GM19238 (cell line): ENCODE measurements at regions not wholly inside any gene's neighbourhood (a gene's known extent, or its start where the extent isn't known, plus 50 kb on each side); places are given as distances from the start of the nearest gene placed in this dataset.
"Not testable (repeated sequence)": the region's sequence is repeated elsewhere in the genome, so short reads cannot be mapped to it uniquely, and the experiment has no call there.

ENCODE experiments used
- DNase-seq: peaks from one replicate; pipeline ENCODE4 v3.0.0; 2011; ENCODE audit warnings: low spot score; ENCODE audit not compliant: insufficient read length

DNA sequence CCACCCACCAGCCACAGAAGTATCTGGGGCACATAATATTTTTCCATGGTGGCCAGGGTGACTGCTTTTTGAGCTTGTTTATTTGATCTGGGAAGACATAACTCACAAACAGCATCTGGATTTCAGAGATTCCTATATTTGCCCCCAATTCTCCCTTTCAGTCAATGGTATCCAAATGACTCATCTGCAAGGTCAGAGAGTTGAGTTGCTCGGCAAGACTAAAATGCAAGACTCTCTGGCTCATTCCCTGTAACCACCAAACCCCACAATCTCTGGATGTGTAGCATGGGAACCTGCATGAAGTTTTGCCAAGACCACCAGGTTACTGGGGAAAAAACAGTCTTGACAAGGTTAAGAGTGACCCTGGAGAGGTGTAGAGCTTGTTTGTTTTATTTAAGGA is 174.9 kb upstream of the FAR2 start:
- DNase-seq, result no peak

DNA sequence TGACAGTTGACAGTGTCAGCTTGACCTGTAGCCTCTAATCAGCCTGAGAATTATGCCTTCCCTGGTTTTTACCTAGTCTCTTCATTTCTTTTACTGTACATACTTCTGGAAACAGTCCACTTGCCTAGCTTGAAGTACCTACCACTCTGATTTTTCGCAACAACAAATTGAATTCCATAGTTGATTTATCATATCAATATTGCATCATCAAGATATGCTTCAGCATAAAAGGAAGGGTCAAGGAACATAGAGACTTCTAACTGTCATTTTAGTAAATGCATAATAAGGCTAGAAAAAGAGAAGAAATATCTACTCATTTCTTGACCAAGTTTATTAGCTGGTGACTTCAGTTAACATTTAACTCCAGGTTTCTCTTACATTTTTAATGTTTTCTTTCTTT is 174.2 kb upstream of the FAR2 start:
- DNase-seq, result no peak

DNA sequence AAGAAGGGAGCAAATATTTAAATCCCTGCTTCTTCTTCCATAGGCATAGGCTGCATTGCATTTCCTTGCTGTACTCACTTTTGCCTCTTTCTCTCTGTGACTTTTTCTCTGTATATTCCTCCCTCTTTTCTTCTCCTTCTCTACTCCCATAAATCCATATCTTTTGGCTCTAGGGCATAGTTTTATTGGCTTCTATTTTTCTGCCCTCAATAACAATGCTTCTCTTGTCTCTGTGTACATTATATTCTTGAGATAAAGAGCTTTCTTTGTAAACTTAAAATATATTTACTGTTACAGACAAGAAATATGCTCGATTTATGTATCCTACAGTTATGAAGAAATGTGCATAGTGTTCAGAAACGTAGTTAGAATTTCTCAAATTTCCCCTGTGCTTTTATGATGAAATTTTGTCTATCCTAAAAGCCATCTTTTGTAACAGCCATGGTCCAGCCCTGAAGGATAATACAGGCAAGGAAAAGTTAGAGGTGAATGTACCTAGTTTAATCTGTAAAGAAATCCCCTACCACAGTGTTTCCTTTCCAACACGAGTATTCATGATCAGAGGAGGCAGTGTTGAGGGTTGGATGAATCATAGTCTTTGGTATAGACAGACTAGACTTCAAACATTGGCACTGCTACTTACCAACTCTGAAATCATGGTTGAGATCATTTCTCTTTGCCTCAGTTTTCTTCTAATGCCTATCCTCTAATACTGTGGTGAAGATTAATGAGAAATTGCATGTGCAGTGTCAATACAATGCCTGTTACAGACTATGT is 173.3 kb upstream of the FAR2 start:
- no peak for DNase-seq

DNA sequence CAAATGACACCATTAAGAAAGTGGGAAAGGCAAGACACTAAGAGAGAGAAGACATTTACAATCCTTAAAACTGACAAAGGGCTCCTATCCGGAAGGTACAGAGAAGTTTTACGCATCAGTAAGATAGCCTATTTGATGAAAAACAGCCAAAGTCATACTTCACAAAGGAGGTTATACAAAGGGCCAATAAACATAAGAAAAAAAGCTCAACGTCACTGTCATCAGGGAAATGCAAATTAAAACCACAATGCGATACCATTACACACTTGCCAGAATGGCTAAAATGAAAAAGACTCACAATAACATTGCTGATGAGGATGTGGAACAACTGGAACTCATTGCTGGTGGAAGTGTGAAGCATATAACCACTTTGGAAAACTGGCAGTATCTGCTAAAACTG is 168.6 kb upstream of the FAR2 start:
- no peak for DNase-seq

DNA sequence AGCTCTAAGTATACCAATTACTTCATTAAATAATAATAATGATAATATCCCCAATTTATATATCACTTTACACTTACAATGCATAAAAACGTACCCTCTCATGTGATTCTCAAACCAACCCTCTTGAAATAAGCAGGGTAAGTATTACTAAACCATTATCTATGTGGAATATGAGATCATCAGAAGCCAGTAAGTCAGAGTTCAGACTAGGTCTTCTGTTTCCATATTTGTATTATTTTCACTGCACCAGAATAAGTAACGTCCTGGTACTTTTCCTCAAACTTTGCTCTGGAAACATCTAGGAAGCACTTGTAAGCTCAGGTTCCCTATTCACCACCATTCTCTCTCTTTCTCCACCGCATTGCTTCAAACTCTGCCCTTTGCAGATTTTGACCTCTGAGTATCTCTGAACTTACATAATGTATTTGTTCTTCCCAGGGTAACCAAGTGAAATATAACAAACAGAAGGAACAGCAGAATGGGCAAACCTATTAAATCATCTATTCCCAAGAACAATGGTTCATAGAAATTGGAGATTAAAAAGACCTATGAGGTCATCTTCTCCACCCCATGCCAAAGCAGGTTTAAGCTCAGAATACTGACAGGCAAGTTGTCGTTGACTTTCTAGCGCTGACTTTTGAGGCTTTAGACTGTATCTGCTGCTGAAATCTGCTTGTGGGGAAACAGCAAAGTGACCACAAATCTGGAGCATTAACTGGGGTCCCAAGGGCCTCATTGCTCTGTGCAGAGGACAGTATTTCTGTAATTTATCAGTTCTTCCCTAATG is 161.3 kb upstream of the FAR2 start:
- no peak for DNase-seq

DNA sequence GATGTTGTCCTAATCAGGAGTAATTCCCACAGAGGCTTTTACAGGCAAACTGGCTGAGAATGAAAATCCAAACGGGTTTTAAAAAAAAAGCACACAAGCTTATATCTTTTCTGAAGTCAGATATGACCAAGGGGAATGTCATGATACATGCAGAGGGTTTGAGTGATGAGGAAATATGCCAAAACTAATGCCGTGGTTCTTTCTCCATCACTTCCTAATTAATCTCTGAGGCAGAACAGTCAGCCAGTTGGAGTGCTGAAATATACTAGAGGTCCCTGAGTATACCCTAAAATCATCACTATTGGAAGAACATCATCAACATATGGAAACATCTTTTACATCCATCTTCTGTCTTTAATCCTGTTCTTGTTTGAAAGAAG is 160.8 kb upstream of the FAR2 start:
- DNase-seq, result no peak

DNA sequence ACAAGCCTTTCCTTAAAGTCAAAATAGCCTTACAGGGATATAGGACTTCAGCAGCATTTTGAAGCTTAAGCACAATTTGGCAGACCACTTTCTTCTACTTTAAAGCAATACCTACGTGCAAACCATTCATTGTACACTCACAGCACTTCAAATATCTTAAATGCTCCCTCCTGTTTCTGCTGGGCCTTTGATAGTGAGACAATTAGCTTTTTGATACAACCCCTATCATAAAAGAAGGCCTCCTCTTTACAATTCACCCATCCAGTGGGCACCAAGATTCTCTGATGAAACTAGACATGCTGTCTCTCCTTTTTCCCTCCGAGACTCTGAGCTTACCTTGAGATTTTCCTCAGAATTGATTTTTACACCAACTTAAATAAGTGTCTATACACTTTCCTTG is 157.5 kb upstream of the FAR2 start:
- DNase-seq, result no peak

DNA sequence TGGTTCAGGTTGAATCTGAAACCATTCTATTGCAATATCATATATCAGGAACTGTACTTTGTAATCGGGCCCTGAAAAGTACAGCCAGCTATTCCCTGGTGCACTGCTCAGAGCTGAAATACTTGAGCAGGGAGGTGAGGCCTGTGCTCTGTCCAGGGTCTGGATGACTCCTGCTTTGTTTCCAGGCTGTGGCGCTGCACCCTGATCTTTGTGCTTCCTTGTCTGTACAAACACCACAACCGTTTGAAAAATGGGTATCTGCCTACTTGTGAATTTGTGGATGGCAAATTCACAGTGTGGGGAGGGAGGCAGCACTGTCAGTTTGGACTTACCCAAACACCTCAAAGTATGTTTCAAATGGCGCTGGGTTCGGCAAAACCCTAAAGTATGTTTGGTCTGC is 155.4 kb upstream of the FAR2 start:
- no peak for DNase-seq

DNA sequence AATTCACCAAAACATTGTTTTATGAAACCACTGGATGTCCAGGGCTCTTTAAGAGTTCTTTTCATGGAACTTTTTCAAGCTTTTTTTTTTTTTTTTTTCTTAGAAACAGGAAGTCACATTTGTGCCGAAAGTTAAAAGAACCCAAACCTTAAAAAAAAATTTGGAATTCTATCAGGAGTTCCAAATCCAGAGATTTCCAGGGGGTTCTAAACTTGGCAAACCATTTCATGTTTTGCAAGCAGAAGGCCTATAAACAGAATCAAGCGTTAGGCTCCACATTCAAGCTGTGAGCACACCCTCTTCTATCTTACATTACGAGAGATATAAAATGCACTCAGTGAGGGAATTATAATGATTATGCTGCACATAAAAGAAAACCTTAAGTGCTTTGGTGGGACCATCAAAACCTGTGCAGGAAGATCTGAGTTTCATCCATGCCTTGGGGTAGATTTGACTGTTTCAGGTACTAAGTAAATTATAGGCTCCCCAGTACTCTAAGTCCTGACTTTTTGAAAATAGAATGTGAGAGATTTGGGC is 154.8 kb upstream of the FAR2 start:
- no peak for DNase-seq

DNA sequence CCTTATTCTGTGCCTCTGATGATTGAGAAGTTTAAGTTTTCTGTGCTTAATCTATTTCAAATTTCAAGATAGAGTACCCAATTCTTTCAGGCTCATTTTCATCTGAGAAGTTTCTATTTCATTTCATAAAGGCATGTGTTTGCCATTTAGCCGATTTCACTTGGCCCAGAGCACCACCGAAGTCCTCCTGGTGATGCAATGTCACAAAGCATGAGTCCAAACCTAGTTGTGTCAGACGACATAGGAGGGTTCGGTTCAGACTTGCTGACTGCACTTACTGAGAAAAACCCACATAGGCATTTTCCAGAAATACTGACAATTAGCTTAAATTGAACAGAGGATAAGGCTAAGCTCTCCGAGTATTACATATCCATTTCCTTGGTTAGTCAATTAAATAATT is 152.4 kb upstream of the FAR2 start:
- no peak for DNase-seq

DNA sequence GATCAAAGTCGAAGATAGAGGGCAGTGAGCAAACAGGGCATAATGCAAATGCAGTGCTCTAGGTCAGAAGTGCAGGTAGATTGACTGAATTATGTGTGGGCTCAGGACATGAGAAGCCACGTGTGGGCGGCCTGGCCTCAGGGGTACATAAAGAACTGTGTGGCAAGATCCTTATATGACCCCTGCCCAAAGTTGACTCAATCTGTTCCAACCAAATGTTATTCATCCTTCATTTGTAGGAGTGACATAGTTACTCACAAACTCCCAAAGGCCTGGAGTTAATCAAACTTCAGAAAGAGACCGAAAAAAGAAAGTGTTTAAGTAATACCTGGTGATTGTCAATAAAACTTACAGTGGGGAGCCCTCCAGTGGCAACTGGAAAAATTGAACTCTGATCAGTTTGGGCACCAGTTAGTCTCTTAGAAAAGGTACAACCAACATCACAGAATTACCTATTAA is 150.4 kb upstream of the FAR2 start:
- no peak for DNase-seq

DNA sequence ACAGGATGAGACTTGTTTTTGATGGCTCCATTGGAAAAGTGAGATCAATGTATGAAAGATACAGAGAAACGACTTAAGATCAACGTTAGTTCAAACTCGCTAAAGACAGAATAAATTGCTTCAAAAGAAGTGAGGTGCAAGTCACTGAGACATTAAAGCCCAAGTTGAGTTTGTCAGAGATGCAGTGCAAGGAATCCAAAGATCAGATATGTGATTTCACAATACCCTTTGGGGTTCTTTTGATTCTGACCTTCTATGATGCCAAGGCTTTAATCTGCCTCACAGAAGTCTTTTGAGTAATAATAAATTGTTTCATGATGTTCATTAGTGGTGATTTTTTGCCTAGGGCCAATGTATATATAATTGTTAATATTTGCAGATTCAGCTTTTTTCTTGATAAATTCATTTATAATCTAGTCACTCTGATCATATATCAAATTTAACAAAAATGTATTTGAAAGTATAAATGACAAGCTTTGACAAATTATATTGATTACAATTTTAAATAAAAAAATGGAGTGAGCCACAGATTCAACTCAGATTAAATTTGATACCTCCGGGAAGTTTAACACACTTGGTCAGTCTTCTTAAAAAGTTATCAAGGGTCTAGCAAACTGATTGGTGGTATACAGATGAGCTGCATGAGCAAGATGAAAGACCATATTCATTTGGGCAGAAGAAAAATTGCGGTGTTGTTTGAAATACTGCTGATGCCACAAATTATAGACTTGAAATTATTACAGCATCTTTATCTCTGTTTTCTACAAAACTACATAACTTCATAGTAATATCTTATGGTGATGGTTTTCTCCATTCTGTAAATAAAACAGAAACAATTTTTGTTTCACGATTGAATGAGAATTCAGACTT is 144.8 kb upstream of the FAR2 start:
- no peak for DNase-seq

DNA sequence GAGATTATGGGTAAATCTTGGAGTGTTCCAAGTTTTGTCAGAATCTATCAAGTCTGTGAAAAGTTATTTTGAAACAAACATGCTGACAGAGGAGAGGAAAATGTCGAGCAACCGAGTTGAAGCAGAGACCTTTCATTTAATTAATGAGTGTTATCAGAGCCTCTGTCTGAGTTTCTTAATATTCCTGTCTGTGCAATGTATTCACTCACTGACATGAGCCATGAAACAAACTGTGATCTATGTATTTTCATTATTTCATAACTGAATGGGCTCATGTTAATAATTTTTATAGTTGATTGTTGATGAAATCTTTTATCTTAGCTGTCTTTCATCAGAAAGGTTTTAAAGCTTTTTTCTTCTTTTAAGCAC is 144.2 kb upstream of the FAR2 start:
- no peak for DNase-seq

DNA sequence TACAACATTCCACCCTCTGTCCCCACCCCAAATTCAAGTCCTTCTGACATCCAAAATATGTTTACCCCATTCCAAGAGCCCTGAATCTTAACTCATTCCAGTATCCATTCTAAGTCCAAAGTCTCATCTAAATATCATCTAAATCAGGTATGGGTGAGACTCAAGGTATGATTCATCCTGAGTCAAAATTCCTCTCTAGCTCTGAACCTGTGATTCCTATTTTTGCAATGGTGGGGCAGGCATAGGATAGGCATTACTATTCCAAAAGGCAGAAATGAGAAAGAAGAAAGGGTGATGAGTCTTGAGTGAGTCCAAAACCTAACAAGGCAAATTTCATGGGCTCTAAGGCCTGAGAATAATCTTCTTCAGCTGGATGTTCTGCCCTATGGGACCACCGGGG is 140.3 kb upstream of the FAR2 start:
- no peak for DNase-seq

DNA sequence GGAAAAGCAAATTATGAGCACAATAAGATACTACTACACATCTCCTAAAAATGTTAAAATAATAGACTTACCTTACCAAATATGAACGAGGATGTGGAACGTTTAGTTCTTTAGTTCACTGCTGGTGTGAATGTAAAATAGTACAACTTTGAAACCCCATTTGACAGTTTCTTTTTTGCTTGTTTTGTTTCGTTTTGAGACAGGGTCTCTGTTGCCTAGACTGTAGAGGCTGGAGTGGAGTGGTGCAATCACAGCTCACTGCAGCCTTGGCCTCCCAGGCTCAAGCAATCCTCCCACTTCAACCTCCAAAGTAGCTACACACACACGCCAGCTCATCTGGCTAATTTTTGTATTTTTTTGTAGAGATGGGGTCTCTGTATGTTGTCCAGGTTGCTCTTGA is 136.4 kb upstream of the FAR2 start:
- no peak for DNase-seq

DNA sequence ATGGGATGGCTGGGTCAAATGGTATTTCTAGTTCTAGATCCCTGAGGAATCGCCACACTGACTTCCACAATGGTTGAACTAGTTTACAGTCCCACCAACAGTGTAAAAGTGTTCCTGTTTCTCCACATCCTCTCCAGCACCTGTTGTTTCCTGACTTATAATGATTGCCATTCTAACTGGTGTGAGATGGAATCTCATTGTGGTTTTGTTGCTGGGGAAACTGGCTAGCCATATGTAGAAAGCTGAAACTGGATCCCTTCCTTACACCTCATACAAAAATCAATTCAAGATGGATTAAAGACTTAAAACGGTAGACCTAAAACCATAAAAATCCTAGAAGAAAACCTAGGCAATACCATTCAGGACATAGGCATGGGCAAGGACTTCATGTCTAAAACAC is 131.5 kb upstream of the FAR2 start:
- not testable (repeated sequence) for DNase-seq

DNA sequence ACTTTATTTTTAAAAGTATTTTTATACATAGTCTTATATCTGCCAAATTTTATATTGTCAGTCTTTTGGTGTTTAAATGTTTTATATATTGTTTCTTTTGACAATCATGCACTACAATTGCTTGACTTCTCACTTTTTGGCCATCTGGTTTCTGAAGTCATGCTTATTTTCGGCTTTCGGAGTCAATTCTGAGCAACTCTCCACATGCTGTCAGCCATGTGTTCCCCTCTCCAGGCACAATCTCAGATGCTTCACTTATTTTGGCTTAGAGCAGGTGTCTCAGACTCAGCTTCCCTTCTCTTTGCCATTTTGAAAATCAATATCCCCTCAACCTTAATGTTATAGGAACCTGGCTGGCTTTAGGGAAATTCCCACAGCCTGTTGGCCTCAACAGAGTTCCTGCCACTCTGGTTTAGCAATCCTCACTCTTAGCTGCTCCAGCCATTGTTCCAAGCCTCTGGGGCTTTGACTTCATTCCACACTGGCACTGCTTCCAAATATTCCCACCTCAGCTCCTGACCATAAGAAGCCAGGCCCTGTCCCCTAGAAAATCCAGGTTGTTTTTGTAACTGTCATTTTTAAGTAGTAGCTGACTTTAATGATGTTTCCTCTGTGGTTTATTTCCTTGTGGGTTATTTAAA is 125.5 kb upstream of the FAR2 start:
- DNase-seq, result no peak

DNA sequence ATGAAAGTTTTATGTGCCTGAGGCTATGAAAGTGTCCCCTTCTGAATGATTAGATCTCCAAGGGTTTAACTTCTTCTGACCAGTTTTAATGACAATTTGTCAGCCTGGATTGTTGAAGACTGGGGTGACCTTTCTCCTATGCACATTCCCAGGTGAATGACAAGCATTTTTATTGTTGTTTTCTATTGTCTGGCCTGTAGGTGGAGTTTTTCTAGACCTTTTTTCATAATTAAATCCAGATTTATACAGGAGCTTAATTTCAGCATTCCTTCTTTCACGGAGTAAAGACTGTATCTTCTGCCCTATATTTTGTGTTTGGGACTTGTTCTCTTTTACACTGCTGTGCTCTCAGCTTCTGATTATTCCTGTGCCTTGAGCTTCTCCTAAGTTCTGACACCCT is 125.0 kb upstream of the FAR2 start:
- no peak for DNase-seq

DNA sequence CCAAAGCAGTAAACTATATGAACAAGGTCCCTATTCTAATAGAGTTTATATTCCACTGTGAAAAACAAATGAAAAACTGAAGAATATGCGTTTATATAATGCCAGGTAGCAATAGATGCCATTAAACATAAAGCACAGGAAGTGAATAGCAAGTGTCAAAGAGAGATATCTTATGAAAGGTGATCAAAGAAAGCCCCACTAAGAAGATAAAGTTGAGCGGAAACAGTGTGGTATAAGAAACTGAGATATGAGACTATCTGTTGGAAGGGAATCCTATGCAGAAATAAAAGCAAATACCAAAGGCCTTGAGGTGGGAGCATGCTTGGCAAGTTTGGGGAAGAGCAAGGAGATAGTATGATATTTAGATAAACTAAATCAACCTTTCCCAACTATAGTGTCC is 123.1 kb upstream of the FAR2 start:
- no peak for DNase-seq

DNA sequence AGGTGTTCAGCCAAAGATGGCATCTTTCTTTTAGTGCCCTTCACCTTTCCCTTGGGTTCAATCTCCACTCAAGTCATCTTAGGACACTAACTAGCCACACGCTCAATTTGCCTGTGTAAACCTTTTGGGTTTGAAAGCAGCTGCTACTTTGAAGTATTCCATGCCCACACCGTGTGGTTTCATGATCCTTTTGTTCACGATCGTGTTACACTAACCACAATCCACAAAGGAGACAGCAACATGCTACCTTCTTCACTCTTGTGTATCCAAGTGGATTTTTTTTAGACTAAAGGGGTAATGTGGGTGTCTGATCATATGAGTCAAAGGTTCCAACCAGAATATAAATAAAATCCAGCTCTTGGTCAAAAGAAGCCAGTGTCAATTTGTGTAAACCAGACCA is 122.7 kb upstream of the FAR2 start:
- DNase-seq, result no peak

DNA sequence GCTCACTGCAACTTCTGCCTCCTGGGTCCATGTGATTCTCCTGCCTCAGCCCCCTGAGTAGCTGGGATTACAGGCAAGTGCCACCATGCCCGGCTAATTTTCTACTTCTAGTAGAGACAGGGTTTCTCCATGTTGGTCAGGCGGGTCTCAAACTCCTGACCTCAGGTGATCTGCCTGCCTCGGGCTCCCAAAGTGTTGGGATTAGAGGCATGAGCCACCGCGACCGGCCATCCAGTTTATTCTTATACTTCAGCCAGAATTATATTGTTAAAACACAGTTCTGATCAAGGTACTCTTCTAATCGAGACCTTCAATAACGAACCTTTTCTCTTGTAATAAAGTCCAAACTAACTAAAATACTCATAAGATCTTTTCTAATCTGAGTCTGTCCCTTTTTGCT is 119.6 kb upstream of the FAR2 start:
- DNase-seq, result not testable (repeated sequence)
